ENCODE measurements at regions not wholly inside any gene's neighbourhood (a gene's known extent, or its start where the extent isn't known, plus 50 kb on each side); places are given as distances from the start of the nearest gene placed in this dataset.
A peak's percentile ranks its signal among the peaks of the same experiment; 100 is the strongest.

- DNase-seq (ENCODE audit: low read depth, low spot score): no peak
Observed at GRCh38 chr17:65405563-65405962, 155.9 kb downstream of the AXIN2 start.

DNA sequence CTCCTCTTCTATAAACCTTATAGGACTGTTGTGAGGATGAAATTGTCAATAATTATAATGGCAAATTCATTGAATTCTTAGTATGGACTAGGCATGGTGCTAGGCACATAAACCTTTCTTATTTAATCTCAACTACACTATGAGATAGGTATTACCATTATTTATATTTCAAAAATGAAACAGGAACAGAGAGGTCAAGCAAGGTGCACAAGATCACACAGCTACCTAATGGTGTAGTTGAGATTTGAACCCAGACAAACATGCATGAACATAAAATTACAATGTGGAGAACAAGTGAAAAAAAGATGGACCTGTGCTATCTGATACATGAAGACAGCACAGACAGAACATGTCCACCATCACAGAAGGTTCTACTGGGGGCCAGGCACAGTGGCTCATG, 156.7 kb downstream of the AXIN2 start:
- DNase-seq (ENCODE audit: low read depth, low spot score): no peak

DNA sequence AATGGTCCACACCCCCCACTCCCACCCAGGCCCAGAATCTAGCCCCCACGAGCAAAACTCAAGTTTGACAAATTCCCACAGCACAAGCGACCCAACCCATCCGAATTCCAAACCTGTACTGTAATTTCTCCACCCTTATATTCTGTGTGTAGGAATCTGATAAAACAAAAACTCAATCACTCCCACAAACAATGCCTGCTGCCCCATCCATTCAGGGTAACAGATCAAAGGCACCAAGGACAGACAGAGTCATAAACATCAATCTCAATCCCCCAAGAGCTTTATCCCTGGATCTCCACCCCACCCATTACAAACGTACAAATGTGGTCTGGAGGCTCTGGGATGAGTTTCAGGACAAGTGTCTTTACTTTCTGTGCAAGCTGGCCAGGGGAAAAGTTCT, 157.8 kb downstream of the AXIN2 start:
- peak; percentile 47 for DNase-seq (ENCODE audit: low read depth, low spot score)

DNA sequence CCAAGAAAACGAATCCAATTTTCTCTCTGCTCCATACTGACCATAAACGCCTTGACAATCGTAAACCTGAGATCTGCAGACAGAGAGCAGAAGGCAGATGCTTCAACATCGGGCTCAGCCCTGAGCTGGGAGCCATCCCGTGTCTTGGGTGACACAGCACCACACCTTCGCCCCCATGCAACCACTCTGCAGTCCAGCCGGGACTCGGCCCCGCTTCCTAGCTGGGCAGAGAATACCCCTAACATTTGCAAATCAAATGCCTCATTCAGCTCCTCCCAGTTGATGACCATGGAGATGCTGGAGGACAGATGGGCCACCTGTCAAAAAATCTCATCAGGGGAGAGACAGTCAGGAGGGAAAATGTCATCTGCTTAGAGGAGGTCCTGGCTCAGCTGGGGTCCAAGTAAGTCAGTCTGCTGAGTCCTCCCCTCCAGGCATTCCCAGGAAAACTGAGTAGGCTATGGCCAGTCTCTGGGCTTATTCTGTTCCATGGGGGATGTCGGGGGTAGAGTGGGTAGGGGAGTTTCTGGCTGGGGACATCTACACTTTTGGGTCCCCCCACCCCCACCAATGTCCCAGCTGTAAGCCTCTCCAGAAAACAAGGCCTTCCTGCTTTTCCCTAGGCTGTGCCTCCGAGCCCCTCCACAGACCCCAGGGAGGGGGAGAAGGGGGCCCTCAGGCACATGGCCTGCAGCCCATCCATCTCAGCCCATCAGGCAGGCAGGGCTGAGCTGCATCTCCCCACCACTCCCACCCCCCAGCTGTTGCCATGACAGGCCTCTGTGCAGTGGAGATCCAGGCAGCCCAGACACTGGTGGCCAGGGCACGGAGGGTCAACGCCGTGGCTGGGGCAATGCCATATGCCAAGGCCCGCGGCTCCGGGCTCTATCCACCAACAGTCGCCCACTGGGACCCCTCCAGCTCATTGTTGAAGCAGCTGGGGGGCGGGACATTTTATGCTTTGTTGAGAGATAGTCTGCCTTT, 158.6 kb downstream of the AXIN2 start:
- peak; percentile 50 for DNase-seq (ENCODE audit: low read depth, low spot score)

- DNase-seq (ENCODE audit: low read depth, low spot score): no peak
Observed at GRCh38 chr17:65401561-65401960, 159.9 kb downstream of the AXIN2 start.

- no peak for DNase-seq (ENCODE audit: low read depth, low spot score)
Observed at GRCh38 chr17:65400701-65401100, 160.7 kb downstream of the AXIN2 start.

DNA sequence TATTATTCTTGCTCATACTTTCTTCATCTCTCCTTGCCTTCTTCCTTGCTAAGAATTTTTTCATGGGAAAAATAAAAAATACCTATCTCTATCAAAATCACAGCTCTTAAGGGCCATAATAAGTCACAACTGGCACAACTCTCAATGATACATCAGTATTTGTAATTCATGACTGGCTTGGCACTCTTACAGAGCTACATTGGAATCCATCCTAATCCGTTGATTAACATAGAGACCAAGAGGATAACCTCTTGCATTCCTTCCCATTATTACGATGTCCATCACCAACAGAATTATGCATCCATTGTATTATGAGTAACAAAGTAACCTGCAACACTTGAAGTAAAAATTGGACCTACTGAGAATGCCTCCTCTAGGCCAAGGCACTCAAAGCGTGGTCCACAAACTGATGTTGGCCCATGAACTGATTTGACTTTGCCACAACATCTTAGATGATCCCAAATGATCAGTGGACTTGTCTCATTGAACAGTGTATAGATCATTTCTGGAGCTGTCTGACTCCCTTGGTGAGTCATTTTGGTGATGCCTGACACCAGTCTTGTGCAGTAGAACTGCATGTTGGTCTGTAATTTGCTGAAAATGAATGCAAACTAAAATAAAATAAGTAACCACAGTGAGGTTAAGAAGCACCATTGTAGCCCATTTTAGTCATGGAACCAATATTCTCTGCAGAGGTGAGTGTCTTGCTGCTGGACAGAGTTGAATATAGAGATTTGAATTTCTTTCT, 163.2 kb downstream of the AXIN2 start:
- no peak for DNase-seq (ENCODE audit: low read depth, low spot score)

DNA sequence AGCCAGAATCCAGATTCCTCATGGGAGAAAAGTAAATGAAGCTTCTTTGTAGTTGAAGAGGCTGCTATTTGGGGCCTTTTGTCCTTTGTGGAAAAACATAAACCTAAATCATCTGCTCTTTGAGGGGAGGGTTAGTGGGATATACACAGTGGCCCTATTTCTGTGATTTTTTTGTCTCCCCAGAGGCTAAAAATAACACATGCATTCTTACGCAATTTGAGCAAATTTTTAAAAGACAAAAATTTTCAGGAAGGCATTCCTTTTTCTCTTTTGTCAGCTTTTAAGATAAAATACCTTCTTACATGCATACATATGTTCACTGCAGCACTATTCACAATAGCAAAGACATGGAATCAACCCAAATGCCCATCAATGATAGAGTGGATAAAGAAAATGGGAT, 165.5 kb downstream of the AXIN2 start:
- DNase-seq (ENCODE audit: low read depth, low spot score): no peak

- no peak for DNase-seq (ENCODE audit: low read depth, low spot score)
Observed at GRCh38 chr17:65394811-65395472, 166.5 kb downstream of the AXIN2 start.

DNA sequence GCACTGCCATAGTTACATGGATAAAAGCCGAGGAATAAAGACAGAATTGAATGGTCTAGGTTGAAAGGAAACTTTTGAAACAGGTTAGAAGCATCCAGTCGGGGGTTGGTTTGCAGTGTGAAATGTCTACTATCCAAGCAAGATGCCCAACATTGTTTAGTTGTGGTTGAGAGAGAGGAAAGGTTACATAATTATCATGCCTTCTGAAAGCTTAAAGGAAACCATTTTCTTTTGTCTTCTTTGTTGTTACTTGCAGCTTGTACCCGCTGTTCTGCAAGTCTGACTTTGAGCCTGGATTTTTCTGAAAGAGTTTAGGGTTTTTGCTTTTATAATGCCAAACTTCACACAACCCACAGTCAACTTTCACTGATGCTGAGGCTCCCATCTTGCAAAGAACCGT, 167.9 kb downstream of the AXIN2 start:
- DNase-seq (ENCODE audit: low read depth, low spot score): no peak

DNA sequence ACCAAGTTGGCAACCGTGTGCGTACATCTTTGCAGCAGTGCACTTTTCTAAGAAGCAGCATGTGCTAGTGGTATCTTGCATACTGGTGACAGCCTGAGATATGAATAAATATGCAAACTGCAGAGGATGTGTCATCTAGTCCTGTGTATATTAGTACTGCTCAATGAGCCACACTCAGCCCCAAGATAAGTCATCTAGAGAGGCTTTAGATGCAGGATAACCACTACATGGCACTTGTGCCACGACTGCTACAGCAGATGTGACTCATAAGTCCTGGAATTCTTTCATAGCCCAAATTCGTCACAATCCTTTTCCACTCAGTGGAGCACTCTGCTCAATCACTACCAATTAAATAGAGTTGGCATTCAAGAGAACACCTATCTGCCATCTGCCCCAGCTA, 171.5 kb downstream of the AXIN2 start:
- DNase-seq (ENCODE audit: low read depth, low spot score): no peak

GRCh38 chr17:65389426-65389825, 172.0 kb downstream of the AXIN2 start:
- DNase-seq (ENCODE audit: low read depth, low spot score): no peak

DNA sequence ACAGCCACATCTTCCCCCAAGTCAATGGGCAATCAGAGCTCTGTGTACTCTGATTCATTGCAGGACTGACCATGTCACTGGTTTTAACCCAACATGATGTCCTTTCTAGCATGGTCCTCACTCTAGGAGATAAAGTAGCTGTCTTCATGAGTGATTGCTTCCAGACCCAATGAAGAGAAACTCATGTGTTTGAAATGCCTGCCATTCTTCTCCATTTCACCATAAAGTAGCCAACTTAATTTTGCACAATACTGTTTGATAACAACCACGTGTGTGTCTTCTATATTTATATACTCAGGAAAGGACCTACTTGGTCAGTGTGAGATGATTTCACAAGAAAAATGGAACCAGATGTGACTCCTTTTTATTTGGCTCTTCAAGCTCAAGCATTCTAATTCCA, 172.5 kb downstream of the AXIN2 start:
- DNase-seq (ENCODE audit: low read depth, low spot score): no peak

DNA sequence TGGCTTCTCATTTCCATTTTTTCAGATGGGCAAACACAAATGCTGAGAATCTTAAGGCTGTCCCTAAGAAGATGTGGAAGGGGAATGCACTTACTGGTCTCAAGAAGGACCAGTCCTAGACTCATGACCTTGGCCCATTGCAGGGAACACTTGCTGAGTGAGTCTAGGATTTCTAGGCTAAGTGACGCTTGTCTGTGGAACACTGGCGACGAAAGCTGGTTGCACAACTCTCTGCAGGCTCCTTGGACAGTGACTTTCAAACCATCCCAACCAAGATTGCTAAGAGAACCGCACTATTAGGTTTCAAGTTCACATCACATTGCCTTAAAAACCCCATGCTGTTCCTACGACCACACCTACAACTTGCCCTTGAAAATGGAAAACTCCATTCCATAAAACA, 174.1 kb downstream of the AXIN2 start:
- DNase-seq (ENCODE audit: low read depth, low spot score): no peak

DNA sequence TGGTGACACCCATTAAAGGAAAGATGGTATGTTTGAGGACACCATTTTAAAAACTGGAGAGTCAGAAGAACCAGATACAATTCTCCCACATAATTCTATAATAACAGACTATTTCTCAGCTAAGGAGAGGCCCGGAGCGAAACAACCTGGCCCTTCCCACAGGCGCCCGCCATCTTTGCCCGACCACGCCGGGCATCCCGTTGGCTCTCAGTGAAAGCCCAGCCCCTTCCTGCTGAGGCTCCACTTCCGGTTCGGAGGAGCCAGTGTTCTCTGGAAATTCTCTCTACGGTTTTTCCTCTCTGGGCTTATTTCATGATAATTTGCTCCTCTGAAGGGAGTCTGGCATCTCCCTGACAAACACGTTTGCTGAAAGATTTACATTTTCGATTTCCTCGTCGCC, 175.7 kb downstream of the AXIN2 start:
- no peak for DNase-seq (ENCODE audit: low read depth, low spot score)

DNA sequence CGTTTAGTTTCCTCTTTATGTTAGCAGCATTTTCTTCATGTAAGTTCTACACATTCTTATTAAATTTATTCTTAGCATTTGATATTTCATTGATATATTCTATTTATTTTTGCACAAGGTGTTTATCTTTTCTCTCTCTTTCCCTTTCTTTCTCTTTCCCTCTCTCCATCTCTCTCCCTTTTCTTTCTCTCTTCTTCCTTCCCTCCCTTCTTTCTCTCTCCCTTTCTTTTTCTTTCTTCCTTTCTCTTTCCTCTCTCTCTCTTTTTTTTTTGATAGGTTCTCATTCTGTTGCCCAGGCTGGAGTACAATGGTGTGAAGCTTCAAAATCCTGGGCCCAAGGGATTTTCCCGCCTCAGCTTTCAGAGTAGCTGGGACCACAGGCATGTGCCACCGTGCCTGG, 176.4 kb downstream of the AXIN2 start:
- DNase-seq (ENCODE audit: low read depth, low spot score): no peak

DNA sequence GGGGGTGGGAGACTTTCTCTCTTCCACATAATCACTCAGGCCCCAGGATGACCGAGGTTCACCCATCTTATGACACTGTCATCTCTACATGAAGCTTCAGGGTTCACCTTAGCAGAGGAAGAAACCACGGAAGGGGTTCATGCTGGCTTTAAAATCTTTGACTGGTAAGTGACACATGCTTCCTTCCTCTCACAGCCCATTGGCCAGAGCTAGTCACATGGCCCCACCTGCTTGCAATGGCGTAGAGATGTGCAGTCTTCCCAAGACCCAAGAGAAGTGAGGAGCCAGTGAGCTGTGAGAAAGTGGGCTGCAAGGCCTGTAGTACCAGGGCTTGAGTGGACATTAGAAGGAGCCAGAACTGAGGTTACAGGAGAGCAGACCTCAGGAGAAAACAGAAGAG, 180.3 kb downstream of the AXIN2 start:
- no peak for DNase-seq (ENCODE audit: low read depth, low spot score)

- DNase-seq (ENCODE audit: low read depth, low spot score): no peak
Observed at GRCh38 chr17:65374966-65375365, 186.5 kb downstream of the AXIN2 start.

DNA sequence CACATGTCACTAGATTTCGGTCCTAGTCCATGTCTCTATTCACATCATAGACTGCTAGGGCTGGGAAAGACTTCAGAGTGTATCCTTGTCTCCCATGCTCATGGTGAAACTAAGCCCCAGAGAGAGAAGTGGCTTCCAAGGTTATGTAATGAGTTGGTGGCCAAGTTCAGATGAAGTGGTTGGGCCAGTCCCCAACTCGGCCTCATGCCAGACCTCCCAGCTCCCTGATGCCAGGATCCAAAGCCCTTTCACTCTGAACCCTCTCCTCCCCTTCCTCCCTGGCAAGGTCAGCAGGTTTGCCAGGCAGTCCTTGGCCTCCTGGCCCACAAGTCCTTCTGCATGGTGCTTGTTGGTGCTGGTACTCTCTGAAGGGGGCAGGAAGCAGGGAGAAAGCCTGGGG, 189.7 kb downstream of the AXIN2 start:
- DNase-seq (ENCODE audit: low read depth, low spot score): no peak

DNA sequence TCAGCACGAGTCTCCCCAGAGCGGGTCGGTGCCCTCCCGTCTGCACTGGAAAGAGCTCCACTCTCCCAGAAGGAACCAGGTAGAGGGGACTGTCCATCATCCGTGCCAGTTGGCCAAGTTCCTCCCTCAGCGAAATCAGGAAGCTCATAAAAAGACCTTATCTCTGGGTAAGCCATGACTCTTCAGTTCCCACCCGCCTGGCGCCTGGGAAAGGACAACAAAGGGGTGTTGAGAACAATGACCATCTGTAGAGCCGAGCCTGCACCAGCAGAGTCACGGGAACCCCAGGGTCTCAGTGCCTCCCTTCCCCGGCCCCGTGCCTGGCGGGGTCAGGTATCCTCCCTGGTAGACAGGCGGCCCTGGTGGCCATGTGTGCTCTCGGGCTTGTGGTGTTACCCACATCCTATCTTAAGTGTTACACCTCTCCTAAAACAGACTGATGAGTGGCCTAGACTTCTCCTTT, 190.7 kb downstream of the AXIN2 start:
- DNase-seq (ENCODE audit: low read depth, low spot score): peak; percentile 28

DNA sequence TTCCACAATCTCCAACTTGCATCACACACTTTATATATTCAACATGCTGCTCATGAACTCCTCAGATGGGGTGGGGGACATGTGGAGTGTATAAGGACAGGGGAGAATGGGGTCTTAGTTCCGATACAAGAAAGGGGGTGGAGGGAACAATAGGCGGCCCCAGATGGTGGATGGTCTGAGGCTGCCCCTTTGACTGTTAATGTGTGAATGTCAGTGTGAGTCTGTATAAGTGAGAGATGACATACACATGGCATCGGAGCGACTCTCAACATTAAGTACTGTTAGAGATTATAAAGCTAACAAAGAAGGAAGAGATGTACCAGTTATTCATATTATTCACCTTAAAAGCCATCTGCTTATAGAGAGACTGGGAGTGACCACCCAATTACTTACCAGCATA, 193.1 kb downstream of the AXIN2 start:
- no peak for DNase-seq (ENCODE audit: low read depth, low spot score)
